ENCODE measurements at regions not wholly inside any gene's neighbourhood (a gene's known extent, or its start where the extent isn't known, plus 50 kb on each side); places are given as distances from the start of the nearest gene placed in this dataset.

DNA sequence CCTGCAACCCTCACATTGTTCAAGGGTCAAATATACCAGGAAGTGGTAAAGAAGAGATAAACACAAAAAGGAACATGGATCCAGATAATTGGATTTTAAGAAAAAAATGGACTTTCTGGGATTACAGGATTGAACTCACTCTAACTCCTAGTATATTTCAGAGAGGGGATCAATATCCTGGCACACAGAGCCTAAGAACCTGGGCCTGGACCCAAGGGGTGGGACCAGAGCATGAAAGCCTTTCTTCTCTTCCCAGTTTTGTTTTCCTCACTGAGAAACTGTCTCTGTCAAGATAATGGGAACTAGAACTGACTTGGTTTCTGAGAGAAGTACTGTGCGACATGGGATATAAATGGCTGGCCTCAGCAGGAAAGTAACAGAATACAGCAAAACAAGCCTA lies 422.8 kb upstream of the STXBP6 start:
- Mint-ChIP-seq H3K27ac (no peak overlapping the region), H3K36me3 (ENCODE audit: low read depth) (no peaks in the 10 kb centered on the region), H3K9me3 (peaks cover under 1% of the 10 kb centered on the region), H3K4me3 (no peak overlapping the region), H3K4me1 (ENCODE audit: low read depth) (no peaks in the 10 kb centered on the region), H3K27me3 (no peaks in the 10 kb centered on the region)
- CTCF ChIA-PET, result interaction anchor here (0.7 kb wide), 1 partner anchor 74 kb away, joined by 3 read pairs; no protein-coding TSS in a partner anchor
- TF ChIP-seq, protein P1, sequence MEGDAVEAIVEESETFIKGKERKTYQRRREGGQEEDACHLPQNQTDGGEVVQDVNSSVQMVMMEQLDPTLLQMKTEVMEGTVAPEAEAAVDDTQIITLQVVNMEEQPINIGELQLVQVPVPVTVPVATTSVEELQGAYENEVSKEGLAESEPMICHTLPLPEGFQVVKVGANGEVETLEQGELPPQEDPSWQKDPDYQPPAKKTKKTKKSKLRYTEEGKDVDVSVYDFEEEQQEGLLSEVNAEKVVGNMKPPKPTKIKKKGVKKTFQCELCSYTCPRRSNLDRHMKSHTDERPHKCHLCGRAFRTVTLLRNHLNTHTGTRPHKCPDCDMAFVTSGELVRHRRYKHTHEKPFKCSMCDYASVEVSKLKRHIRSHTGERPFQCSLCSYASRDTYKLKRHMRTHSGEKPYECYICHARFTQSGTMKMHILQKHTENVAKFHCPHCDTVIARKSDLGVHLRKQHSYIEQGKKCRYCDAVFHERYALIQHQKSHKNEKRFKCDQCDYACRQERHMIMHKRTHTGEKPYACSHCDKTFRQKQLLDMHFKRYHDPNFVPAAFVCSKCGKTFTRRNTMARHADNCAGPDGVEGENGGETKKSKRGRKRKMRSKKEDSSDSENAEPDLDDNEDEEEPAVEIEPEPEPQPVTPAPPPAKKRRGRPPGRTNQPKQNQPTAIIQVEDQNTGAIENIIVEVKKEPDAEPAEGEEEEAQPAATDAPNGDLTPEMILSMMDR (IDR thresholded peaks at IDR 0.05), result no peak
- no peak for ATAC-seq
- intact Hi-C loops (cut with micrococcal nuclease), result no loop called here
- no peak for DNase-seq
- POLR2A ChIA-PET, result no interaction called here

GRCh38 chr14:25464772-25465171 lies 414.8 kb upstream of the STXBP6 start:
- DNase-seq (no peak), ATAC-seq (no peak)
- ChIA-PET POLR2A (no interaction called here), CTCF (no interaction called here)
- Mint-ChIP-seq H3K36me3 (ENCODE audit: low read depth) (no peaks in the 10 kb centered on the region), H3K27me3 (no peaks in the 10 kb centered on the region), H3K4me1 (ENCODE audit: low read depth) (no peaks in the 10 kb centered on the region), H3K9me3 (no peaks in the 10 kb centered on the region), H3K27ac (no peak overlapping the region), H3K4me3 (no peak overlapping the region)
- TF ChIP-seq, protein P1 (IDR thresholded peaks at IDR 0.05), result no peak
- intact Hi-C loops (cut with micrococcal nuclease), result no loop called here

GRCh38 chr14:25464078-25464477 lies 414.1 kb upstream of the STXBP6 start:
- Mint-ChIP-seq H3K4me1 (ENCODE audit: low read depth) (no peaks in the 10 kb centered on the region), H3K27ac (no peak overlapping the region), H3K9me3 (no peaks in the 10 kb centered on the region), H3K36me3 (ENCODE audit: low read depth) (no peaks in the 10 kb centered on the region), H3K27me3 (no peaks in the 10 kb centered on the region), H3K4me3 (no peak overlapping the region)
- intact Hi-C loops (cut with micrococcal nuclease), result no loop called here
- ATAC-seq (no peak), DNase-seq (no peak)
- POLR2A ChIA-PET, result no interaction called here
- TF ChIP-seq, protein P1 (IDR thresholded peaks at IDR 0.05), result no peak
- CTCF ChIA-PET, result no interaction called here

DNA sequence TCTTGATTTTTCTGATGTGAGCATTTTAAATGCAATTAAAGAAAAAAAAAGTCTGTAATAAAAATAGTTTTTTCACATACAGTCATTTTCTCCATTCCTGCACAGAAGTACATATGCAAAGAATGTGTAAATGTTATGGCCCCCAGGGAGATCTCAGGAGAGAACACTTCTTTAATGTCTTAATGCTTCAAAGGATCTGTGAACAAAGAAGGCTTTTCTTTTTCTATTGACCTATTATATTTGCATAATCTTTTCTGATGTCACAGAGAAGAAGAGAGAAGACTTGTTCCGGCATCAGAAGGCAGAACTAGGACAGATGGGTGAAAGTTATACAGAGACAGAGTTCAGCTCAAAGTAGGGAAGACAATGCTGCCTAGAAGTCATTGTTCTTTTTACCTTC lies 413.5 kb upstream of the STXBP6 start:
- POLR2A ChIA-PET, result no interaction called here
- ATAC-seq (no peak), DNase-seq (no peak)

DNA sequence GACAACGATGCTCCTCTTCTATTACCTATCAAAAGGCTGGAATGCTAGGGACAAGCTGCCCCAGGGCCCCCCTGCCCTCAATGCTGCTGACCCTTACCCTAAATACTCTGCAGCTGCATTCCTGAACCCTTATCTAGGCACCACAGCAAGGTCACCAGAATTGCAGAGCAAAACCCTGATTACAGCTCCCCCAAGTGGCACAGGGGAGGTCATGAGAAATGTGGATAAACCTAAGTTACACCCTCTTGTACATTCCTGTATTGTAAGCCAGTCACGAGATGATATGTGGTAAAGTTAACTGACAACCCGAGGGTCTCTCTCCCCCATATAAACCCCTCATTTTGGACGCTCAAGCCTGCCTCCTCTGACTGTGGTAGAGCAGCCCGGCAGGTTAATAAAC lies 411.8 kb upstream of the STXBP6 start:
- no peaks in the 10 kb centered on the region for H3K36me3 Mint-ChIP-seq (ENCODE audit: low read depth)
- DNase-seq (no peak), ATAC-seq (no peak)
- ChIA-PET POLR2A (no interaction called here), CTCF (no interaction called here)
- no peaks in the 10 kb centered on the region for H3K4me1 Mint-ChIP-seq (ENCODE audit: low read depth)
- TF ChIP-seq, protein P1 (IDR thresholded peaks at IDR 0.05), result no peak
- H3K27me3 Mint-ChIP-seq, result no peaks in the 10 kb centered on the region
- H3K9me3 Mint-ChIP-seq, result no peaks in the 10 kb centered on the region
- H3K4me3 Mint-ChIP-seq, result no peak overlapping the region
- H3K27ac Mint-ChIP-seq, result no peak overlapping the region
- intact Hi-C loops (cut with micrococcal nuclease), result no loop called here

More for the DNA sequence above, 413.5 kb upstream of the STXBP6 start:
- Mint-ChIP-seq H3K4me1 (ENCODE audit: low read depth) (no peaks in the 10 kb centered on the region), H3K4me3 (no peak overlapping the region), H3K36me3 (ENCODE audit: low read depth) (no peaks in the 10 kb centered on the region), H3K27me3 (no peaks in the 10 kb centered on the region), H3K9me3 (no peaks in the 10 kb centered on the region), H3K27ac (no peak overlapping the region)
- TF ChIP-seq, protein P1 (IDR thresholded peaks at IDR 0.05), result no peak
- CTCF ChIA-PET, result no interaction called here
- intact Hi-C loops (cut with micrococcal nuclease), result no loop called here
